GM21529 (cell line): ENCODE measurements at regions not wholly inside any gene's neighbourhood (a gene's known extent, or its start where the extent isn't known, plus 50 kb on each side); places are given as distances from the start of the nearest gene placed in this dataset.

Experiments
- ATAC-seq: cut with Tn5 transposase; IDR thresholded peaks from one replicate; pipeline ENCODE4 v1.9.1; 2021; ENCODE audit not compliant: unreplicated experiment

DNA sequence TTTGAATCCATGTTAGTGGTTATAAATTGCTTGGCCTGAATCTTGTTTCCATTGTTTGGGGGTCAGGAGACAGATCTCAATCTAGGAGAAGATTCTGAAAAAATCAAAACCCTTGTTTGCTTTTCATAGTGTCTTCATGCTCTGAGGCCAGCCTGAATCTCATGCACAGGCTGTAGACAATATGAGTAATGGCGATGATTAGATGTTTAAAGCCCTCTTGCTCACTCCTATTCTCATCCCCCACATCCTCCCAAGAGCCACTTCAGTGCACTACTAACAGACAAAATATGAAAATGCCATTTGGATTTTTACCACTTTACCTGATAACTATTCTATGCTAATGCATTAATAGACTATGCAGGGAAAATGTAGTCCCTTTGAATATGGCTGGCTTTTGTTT is 129.4 kb downstream of the NUDT12 start:
- ATAC-seq, result no peak

DNA sequence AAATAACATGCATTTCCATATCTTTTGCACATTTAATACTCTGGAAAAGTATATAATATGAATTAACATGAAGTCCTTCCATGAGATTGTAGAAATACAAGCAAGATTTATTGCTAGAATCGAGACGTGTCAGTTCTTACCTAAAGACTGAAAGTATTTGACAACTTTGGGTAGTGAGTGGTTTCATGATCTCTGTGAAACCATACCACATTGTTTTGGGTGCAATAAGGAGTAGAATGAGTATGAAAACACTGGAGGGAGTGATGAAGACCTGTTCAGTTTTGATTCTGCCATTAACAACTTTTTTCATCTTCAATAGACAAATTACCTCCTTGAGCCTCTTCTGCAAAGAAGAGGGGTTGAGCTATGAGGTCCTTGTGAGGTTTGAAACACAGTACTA is 133.7 kb downstream of the NUDT12 start:
- no peak for ATAC-seq

DNA sequence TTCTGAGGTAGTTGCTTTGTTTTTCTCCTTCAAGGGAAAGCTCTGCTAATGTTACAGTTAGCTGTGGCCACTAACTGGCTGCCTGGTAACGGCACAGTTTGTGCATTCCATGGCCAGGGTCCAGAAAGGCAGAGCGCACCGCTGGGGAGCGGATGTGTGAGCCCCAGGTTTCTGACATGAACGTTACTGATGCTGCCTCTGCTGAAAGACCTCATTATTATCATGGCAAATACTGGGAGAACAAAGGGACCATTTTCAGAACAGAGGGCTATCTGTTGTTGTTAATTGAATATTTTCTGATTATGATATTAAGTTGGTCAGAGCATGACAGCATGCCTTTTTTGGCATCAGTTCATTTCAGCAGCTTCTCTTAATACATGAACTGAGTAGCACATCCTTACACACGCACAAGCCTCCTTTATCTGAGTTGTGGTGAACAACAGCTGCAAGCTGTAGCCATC is 134.1 kb downstream of the NUDT12 start:
- no peak for ATAC-seq

DNA sequence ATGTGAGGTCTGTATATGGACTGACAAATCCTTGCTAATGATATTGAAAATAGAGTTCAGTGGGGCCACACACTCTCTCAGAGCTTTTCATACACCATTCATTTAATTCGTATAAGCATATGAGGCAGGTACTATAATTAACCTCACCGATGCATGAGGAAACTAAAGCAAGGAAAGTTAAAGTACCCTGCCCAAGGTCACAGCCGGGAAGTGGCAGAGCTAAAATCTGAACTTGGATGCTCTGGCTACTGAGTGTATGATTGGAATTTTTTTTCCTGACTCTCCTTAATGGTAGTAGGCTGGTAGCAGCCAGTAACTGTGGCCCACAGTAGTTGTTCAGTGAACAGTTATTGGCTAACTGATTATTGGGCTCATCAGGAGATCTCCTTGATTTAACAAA is 135.3 kb downstream of the NUDT12 start:
- ATAC-seq, result no peak

DNA sequence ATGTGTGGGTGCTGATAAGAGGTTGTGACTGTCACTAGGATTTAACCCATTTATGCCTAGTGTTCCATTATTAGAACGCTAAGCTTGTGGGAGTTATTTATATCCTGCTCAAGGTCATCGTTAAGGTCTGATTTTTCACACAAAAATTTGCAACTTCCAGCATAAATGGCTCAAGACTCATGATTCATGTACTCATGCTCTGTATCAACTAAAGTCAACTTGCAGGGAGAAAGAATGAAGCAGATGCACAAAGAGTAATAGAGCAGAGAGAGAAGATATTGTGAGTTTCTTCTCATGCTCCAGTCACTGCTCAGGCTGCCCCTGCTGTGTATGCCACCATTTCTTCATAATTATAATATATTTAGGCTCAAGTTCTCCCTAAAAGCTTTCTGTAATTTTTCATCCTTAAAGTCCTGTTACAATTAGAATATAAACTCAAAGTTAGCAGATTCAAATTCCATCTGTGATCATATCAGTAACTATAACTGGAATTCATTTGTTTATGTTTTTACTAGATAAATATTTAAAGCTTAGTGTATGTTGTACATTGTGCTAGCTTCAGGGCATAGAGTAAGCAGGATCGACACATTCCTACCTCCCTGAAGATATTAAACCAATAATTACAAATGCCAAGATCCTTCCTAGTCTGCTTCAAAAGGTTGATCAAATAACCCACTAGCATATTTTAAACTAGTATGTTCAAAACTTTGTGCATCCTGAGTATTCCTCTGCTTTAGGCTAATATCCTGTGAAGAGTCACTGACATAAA is 136.7 kb downstream of the NUDT12 start:
- no peak for ATAC-seq

DNA sequence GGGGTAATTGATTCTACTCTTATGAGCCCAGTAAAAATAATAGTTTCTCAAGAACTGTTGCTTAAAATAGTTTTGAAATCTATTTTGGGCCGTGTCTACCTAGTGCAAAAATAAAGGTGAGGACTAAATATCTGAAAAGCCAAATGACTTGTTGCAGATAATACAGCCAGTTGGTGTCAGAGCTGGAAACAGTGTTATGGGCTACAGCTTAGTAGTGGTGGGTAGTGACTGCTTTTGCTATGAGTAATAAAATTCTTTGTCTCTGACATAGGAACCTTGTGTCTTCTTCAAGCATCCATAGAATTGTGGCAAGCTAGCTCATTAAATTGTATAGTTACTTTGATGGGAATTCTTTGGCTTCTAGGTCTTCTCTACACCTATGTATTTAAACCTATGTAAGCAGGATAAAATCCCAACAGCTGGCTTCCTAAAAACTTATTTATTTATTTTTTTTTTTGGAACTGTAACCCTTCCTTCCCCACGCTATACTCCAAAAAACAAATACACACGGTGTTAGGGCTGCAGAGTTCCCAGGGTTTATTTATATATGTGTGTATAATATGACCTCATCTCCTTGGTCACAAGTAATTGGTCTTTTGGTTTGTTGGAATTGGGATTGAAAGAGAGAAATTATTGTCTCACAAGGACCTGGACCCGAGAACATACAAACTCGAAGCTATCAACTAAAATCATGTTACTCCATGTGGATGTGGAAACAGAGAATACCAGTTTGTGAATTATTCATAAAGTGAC is 138.0 kb downstream of the NUDT12 start:
- ATAC-seq, result no peak

DNA sequence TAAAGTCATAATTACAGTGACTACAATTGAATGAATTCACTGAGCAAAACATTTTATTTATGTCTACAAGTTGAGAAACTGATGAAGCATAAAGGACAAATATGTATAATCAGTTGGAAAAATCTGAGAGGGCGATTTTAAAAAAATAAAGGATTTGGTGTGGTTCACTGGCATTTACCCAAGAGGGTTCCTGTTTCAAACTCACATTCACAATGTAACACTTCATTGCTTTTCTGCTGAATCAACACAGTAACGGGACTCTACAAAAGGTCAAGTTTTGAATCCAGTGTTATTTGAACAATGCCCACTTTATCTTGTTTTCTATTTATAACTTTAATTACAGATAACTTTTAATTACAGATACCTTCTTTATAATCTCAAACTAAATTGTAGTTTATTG is 138.6 kb downstream of the NUDT12 start:
- no peak for ATAC-seq

DNA sequence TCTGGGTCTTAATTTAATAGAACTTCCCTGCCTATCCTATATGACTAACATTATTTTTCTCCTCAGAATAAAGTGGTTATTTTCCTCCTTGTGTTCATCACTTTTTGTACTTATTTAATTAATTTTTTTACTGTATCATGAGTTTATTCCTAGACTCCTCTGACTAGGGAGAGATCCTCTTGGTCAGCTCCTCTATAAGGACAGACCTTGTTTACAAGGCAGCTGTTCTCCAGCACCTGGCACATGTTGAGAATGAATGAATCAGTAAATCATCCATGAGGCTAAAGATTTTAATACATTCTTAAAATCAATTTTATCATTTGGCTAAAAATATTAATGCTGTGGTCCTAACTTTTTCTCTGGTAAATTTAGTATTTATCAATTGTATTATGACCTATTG is 139.8 kb downstream of the NUDT12 start:
- ATAC-seq, result no peak

DNA sequence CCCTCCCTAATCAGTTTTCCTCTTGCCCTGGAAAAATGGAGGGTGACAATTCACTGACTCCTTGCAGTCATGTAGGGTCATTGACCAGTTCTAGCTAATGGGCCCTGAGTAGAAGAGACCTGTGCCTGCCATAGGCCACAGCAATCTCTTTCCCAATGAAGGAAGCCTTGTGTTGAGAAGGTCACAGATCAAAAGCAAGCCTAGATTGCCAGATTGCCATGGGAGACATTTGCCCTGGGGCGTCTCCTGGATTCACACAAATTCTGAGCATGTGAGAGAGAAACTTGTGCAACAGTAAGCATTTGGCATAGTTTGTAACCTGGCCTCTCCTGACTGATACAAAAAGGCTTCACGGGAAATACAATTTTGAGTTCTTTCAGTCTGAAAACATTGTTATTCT is 148.0 kb downstream of the NUDT12 start:
- no peak for ATAC-seq

DNA sequence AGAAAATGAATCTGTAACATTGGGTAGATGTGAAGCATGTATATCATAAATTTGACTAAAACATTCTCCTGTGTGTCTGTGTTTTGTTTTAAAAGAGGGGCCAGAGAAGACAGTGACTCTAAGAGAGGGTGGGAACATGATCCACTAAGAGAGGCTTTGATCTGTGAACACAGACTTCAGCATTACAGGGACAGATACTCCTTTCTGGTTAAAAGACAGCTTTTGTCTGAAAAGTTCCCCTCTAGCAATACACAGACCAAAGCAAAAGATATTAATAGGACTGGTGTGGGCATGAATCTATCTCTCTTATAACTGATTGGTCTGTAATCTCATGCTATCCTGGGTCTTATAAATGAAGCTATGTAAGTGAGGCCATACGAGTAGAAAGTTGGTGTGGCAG is 150.9 kb downstream of the NUDT12 start:
- no peak for ATAC-seq

DNA sequence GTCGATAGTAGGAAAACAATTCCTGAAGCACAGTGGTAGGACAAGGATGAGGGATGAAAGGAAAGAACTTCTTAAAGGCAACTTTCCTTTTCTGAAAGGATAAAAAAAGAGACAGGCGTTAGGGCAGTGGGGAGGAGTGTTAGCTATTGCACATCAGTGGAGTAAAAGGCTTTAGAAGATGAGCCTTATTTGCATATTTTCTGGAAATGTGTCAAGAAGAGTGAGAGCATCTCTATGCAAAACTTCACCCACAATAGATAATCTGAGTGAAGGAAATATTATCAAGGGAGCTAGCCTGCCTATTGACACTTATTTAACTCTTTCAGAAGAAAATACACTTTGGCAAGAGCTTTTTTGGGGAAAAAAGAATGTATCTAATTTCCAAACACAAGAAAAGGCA is 151.6 kb downstream of the MACIR start:
- peak; percentile 96 for ATAC-seq

DNA sequence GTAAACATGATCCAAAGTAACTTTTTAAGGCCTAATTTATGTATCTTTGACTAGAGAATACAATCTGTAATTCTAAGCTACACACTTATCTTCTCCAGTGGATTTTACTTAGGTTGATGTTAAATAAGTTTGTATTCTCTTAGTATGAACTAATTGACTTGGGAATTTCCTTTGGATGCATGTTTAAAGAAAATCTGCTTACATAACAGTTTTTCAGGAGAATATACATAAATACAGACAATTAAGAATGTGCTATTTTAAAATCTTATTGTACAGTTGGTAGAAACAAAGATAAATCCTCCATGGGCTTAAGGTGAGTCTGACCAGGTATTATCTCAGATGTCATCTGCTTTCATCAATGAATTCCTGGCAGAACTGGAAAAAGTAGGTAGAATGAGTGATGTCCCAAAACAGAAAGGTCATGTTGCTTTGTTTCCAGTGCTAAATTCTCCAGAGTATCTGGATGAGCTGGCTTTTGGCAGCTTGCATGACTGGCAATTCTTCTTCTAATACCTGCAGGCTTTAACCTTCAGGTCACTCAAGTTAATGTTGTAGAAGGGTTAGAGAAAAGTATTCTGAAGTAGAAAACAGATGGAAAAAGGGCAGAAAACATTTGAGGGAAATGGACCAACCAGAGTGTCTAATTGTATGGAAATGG is 150.6 kb downstream of the MACIR start:
- ATAC-seq, result no peak

DNA sequence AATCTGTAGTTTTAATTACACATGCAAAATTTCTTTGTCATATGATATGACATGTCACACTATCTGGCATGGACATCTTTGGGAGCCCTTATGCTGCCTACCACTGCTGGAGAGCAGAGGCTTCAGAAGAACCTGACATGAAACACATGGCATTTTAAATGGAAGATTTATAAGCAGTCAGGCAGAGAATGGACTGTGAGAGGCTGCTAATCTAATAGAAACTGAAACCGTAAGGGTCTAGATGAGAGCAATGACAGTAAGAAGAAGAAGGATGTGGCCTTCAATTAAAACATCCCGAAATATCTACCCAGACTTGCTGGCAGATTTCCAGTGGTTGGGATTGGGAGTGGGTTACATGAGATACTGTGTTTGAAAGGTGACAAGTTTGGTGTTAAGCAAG is 149.8 kb downstream of the MACIR start:
- no peak for ATAC-seq

DNA sequence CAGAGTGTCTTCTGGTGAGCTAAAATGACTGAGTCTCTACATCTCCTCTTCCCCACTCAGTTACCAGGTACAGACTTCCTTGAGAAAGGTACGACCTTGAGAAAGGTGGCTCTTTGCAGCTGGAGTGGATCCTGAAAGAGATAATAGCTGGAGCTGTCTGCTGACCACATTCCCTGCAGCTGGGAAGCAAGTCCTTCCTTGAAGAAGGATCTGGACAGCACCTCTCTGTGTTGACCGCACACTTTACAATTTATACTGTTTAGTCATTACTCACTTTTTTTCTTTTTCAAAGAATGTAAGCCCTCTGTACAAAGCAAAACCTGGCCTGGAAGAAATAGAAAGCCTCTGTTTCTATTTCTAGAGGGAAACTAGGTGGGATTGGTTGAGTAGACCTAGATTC is 148.8 kb downstream of the MACIR start:
- no peak for ATAC-seq

DNA sequence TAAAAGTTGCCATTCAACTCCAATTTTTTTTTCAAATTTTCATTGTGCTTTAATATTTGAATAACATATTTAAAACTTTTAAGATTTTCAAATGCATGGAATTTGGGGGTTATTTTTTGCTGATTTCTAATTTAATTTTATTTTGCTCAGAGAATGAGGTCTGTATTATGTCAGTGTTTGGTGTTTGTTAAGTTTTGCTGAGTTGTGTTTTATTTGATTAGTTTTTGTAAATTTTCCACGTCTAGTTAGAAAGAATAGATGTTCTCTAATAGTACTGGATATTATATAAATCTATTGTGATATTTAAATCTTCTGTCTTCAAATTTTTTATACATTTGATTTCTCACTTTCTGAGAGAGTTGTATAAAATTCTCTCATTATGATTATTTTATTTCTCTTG is 145.9 kb downstream of the MACIR start:
- no peak for ATAC-seq

DNA sequence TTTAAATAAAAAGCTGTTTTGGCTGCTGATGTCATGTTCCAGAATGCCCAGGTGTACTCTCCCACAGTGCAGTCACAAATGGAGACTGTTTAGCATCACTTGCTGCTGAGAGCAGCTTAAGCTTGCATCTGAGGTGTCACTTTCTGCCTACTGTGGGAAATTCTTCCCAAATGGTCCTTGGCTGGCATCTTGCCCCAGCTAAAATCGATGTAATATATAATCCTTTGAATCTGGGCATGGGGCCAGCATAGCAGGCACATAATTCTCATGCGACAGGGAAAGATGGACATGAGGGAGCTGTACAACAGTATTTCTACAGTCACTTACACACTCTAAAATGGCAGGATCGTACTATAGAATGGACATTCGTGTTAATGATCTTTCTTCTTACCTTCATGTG is 144.3 kb downstream of the MACIR start:
- ATAC-seq, result no peak

DNA sequence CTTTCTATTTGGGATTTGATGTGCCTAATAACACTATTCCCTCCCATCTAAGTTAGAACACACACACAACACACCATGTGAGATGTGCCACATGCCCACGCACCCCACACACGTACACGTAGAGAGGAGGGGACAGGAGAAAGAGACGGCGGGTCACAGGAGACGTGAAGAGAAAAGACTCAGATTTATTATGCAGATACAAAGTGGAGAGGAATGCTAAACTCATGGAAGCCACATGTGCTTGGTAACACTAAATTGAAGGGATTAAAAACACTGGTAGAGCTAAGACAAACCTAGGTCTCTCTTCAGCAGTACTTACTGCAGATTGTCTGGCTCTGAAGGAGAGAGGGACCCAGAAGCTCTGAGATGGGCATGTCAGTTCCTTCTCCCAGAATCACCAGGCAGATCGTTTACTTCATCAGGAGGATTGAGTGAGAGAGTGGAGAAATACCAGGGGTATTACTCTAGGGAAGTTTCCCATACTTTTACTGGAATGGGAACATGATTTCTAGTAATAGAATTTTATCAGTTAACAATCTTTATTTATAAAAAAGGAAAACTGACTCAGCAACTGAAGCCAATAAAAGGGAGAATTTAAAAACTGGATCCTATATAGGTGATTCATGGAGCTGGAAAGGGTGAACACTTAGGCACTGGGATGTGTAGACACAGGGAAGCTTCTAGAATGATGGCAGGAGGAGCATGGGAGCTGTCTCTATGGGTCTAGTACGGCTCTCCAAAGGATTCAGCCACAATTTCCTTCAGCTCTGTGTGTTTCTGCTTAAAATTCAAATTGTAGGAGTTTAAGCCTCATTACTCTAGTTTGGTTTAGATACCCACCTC is 139.4 kb downstream of the MACIR start:
- ATAC-seq, result no peak

DNA sequence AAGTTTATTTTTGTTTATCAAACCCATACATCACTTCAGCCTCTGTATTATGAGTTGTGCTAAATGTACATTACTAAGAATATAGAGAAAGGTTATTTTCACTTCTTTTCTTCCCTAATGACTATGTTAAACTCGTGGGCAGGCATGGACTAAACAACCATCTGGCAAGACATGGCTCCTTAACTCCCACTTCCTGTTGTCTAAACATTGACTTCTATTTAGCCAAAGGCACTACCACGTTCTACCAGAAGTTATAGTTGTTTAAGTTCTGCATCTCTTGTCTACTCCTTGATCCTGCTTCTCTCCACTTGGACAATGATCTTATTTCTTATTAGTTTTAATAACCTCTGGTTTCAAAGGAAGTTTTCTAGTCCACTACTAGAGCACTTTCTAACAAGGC is 136.1 kb downstream of the MACIR start:
- no peak for ATAC-seq

DNA sequence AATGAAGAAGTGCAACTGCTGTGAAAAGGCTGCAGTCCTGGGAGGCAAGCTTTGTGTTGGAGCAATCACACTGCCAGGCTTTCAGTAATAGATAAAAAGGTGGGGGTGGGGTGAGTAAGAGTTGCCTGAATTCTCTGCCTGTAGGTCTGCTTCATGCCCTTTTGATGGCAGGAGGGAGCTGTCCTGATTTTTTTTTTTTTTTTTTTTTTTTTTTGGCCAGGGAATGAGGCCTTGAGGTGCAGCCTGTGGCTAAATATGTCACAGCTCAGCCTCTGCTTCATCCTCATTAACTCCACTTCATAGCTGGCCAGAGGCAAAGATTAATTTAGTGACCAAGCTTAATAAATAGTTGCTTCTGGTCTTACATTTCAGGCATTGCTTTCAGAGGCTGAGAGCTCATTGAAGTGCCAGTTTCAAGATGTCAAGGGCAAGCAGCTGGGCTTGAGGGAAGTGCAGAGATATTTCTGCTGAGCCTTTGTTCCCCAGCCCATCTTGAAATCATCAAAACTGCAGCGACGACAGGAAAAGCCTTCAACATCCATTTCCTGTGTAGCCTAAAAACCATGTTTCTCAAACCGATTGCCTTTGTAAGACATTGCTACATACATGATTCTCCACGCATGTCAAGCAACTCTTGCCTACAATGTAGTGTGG is 134.7 kb downstream of the MACIR start:
- no peak for ATAC-seq

DNA sequence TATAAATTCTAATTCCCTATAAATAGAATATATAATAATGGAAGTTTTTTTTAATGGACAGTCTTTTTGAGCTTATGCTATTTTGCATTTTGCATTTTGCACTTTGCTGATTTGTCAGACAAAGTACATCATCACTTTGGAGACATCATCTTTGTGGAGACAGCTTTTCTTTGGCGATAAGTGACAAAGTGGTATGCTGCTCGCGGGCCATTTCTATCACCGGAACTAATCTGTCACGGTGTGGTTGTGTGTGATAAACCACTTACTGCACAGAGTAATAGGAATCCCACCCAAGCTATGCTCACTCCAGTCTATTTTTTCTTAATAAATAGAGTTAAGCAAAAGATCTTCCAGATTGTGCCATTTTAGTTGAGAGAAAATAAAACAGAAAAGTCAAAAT is 133.1 kb downstream of the MACIR start:
- ATAC-seq, result no peak

DNA sequence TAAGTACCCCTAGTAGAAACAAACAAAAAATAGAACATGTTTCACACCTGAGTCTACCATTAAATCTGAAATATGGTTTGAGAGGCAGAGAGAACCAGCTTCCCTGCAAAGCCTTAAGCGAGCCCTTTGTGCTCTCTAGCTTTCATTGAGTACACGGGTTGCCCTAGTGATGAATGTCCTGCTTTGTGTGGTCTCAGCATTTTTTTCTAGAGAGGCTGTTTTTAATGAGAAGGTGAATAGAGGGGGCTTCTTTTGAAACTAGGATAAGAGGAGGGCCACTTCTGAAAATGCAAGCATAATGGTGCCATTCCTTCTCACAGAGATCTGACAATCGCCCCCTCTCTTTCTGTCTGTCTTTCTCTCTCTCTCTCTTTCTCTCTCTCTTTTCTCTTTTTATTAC is 131.3 kb downstream of the MACIR start:
- no peak for ATAC-seq
